ENCODE measurements at regions not wholly inside any gene's neighbourhood (a gene's known extent, or its start where the extent isn't known, plus 50 kb on each side); places are given as distances from the start of the nearest gene placed in this dataset.

- no peak for TF ChIP-seq POLR2A (IDR thresholded peaks at IDR 0.05; ENCODE audit: low read depth, low read length)
- no peak for TF ChIP-seq POLR2AphosphoS5 (IDR thresholded peaks at IDR 0.05; ENCODE audit: low read depth, low read length)
- no peak for TF ChIP-seq SPI1 (IDR thresholded peaks at IDR 0.05; ENCODE audit: low read depth, low read length)
- no peak for TF ChIP-seq TAF1 (IDR thresholded peaks at IDR 0.05; ENCODE audit: low read depth, low read length)
- TF ChIP-seq POU2F2 (IDR thresholded peaks at IDR 0.05; ENCODE audit: low read depth, low read length), result no peak
These were observed 142.1 kb upstream of the PKDCC start for GRCh38 chr2:41905597-41906337.
